HG03280 (cell line): ENCODE measurements at regions not wholly inside any gene's neighbourhood (a gene's known extent, or its start where the extent isn't known, plus 50 kb on each side); places are given as distances from the start of the nearest gene placed in this dataset.

Source experiments
- ATAC-seq: cut with Tn5 transposase; IDR thresholded peaks from one replicate; pipeline ENCODE4 v1.9.1; 2021; ENCODE audit warnings: mild to moderate bottlenecking, moderate library complexity; ENCODE audit not compliant: unreplicated experiment

GRCh38 chr18:73805991-73806390 is 341.6 kb downstream of the FBXO15 start:
- ATAC-seq, result no peak

DNA sequence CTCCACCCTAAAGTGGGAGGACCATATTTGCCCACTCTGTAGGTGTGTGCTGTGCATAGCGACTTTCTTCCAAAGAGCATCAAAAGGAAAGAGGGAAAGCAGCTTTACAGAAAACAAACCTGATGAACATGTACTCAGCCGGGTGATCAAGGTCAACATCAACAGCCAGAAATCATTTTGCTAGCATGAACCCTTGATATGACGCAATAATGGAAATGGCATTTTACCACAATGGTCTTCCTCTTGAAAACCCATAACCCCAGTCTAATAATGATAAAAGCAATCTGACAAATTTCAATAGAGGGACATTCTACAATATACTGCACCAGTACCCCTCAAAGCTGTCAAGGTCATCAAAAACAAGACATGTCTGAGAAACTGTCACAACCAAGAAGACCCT is 350.2 kb downstream of the FBXO15 start:
- no peak for ATAC-seq

- no peak for ATAC-seq
These were observed 354.2 kb downstream of the FBXO15 start for GRCh38 chr18:73793386-73793785.

GRCh38 chr18:73791081-73791480 is 356.6 kb downstream of the FBXO15 start:
- no peak for ATAC-seq

GRCh38 chr18:73790587-73790986 is 357.0 kb downstream of the FBXO15 start:
- ATAC-seq, result no peak

DNA sequence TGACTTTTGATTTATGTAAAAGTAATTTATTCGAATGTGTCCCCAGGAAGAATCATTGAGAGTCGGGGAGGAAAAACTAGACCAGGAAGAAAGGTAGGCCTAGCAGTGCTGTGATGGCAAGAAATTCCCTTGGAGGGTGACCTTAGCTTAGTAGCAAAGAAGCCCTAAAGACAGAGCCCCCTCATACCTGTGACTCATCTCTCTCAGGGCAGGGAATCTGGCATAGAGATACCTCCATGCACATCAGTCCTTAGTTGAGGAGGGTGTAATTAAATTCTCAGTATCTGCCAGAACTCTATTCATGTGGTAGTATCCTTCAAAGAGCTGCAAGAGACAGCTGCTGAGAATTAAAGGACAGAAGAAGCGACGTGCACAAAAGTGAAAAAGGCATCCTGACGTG is 360.3 kb downstream of the FBXO15 start:
- no peak for ATAC-seq

DNA sequence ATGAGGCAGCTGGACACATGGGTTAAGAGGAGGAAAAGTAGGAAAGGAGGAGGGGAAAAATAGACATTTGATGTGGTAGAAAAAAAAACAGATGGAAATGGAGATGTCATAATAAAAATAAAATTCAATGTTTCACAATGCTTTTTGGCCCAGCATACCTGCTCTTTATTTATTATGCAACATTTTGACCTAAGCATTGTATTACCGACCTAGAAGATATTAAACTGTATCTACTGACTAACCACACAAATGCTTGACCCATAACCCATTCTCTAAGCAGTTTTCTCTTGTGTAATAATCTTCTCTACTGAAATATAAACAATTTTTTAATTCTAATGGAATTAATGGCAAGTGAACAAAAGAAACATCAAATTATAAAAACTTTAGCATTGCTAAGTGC is 362.3 kb downstream of the FBXO15 start:
- no peak for ATAC-seq

DNA sequence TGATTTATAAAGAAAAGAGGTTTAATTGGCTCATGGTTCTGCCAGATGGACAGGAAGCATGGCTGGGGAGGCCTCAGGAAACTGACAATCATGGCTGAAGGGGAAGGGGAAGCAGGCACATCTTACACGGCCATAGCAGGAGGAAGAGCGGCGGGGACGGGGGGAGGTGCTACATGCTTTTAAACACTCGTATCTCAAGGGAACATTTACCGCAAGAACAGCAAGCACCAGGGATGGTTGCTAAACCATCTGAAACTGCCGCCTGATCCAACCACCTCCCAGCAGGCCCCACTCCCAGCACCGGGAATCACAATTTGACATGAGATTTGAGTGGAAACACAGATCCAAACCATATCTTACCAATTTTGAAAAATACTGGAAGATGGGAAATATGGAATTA is 362.8 kb downstream of the FBXO15 start:
- no peak for ATAC-seq

GRCh38 chr18:73782405-73782804 is 365.2 kb downstream of the FBXO15 start:
- ATAC-seq, result no peak

GRCh38 chr18:73780218-73780617 is 367.4 kb downstream of the FBXO15 start:
- ATAC-seq, result no peak

GRCh38 chr18:73778032-73778359 is 369.6 kb downstream of the FBXO15 start:
- ATAC-seq, result no peak

GRCh38 chr18:73777356-73778031 is 370.1 kb downstream of the FBXO15 start:
- no peak for ATAC-seq

DNA sequence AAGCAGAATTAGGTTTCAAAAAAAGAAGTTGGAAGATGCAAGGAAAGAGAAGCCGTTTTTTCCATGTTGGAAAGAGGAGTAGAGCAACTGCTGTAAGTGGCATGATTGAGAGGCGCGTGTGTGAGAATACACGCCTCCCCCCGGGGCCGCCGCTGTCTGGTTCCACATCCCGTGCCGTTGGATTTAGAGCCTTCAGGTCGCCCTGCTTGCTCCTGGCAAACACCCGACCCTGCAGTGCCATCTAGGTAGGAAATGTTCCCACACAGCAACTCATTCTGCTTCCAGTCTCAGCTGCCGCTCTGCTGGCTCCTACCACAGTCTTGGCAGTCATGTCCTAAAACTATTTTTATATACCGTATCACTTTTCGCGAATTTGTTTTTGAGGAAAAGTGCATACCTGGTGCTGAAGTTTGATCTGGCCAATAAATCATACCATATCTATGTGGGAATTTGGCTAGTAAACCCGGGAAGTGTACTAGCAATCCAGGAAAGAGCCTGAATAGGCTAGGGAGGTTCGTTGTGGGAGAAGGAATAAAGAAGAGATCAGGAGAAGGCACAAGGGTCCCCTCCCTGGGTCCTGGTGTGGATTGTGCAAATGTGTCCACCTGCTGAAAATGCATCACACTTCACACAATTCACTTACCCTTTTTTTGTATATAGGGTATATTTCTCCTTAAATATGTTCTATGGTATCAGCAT is 372.7 kb downstream of the FBXO15 start:
- ATAC-seq, result no peak

DNA sequence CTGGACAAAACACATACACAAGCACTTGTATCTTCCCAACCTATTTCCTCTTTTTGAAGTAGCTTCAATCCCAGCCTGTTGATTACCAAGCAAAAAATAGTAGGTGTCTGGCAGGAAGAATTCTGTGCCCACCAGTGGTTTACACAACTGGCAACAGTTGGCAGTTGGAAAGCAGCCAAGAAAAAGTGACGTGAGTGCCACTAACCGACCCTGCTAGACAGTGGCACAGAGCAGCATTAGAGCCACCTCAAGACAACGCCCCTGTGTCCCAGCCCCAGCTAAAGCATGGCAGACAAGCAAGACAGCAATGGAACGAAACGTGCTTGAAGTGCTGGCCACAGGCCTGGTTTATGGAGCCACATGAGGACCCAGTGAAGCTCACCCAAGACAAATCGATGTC is 379.6 kb downstream of the FBXO15 start:
- no peak for ATAC-seq

DNA sequence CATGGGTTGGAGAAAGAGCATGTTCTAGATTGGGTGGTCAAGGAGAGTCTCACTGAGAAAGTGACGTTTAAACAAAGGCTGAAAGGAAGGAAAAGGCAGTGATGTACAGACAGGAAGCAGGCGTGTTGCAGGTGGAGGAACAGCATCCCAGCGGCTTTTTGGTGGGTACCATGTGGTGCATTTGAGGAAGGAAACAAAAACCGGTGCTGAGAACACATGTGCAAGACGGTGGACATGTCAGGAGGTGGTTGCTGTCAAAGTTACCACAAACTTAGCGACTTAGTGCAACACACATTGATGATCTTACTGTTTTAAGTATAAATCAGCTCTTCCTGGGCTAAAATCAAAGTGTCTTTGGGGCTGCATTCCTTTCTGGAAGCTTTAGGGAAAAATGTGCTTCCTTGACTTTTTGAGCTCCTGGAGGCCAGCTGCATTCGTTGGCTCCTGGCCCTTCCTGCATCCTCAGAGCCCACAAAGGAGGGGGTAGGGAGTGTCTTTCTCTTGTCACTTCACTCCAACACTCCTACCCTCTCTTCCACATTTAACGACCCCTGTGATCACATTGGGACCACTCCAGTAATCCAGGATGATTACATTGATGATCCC is 380.6 kb downstream of the FBXO15 start:
- no peak for ATAC-seq

GRCh38 chr18:73758446-73758845 is 389.2 kb downstream of the FBXO15 start:
- no peak for ATAC-seq

DNA sequence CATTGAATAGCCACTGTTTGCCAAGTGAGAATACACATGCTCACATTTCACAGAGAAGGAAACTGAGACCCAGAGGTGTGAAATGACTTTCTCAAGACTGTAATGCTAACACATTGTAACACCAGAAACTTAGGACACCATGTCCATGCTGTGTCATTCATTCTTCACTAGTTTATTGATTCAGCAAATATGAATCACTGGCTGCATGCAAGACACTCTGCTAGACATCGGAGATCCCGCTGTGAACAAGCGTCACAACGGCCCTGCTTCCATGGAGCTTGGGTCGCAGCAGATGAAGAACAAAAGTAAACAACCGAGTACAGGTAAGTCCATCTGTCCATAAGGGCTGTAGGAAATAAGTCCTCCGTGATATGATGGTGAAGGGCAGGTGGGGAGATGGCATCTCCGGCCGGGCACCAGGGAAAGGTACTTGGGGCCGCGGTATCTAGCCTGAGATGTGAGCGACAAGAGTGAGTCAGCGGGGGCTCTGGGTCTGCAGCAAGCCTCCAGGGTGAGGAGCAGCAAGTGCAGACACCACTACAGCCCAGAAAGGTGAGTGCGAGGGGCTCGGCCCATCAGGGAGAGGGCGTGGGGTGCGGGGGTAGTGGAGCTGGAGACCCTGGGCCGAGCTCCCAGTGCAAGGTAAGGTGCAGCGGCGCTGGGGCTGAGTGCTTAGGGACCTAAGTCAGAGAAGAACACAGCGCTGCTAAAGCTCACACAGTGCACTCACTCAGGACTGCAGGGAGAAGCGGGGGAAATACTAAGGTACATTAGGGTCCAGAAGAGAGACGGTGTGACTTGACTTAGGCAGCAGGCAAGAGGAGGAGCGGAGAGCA is 391.2 kb downstream of the FBXO15 start:
- ATAC-seq, result no peak

GRCh38 chr18:73752965-73753364 is 394.7 kb downstream of the FBXO15 start:
- no peak for ATAC-seq

GRCh38 chr18:73752546-73752945 is 395.1 kb downstream of the FBXO15 start:
- no peak for ATAC-seq

- ATAC-seq, result no peak
These were observed 397.6 kb downstream of the FBXO15 start for GRCh38 chr18:73750052-73750451.

GRCh38 chr18:73749304-73749703 is 398.3 kb downstream of the FBXO15 start:
- no peak for ATAC-seq

- ATAC-seq, result no peak
These were observed 398.9 kb downstream of the FBXO15 start for GRCh38 chr18:73748731-73749130.
